ENCODE measurements at regions not wholly inside any gene's neighbourhood (a gene's known extent, or its start where the extent isn't known, plus 50 kb on each side); places are given as distances from the start of the nearest gene placed in this dataset.

DNA sequence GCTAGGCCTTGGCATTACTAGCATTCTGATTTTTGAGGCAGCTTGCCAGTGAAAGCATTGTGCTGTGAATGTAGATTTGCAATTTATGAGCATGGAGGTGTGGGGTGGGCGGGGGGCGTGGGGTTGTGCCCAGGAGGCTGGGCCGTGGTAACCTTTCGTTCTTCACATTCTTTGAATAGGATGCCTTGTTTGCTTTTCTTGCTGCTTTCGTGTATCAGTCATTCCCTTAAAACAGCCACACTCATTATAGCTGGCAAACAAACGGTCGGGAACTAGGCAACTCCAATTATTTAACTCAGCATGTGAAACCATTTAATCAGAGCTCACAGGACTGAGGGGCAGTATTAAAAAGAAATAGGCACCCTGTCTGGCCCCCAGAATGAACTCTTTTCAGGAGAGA lies 115.9 kb upstream of the PELI2 start:
- Histone ChIP-seq H3K9me3 (ENCODE audit: control insufficient read depth in 4 of 4, low read length in 3 of 4) (no peaks in the 10 kb centered on the region), H3K4me1 (ENCODE audit: control insufficient read depth in 4 of 4, insufficient read depth in 4 of 4, low read length in 3 of 4) (no peaks in the 10 kb centered on the region), H3K36me3 (ENCODE audit: control insufficient read depth in 4 of 4, insufficient read depth in 3 of 4, low read depth in 1 of 4, low read length in 3 of 4) (no peaks in the 10 kb centered on the region), H3K27me3 (ENCODE audit: control insufficient read depth in 4 of 4, insufficient read depth in 4 of 4, low read length in 3 of 4) (peaks cover 0 to 2% (median 0%) of the 10 kb centered on the region in 4 donors), H3K27ac (ENCODE audit: low read depth in 1 of 2, low read length in 2 of 2) (no peak overlapping the region), H3K4me3 (ENCODE audit: low read depth in 1 of 3, low read length in 3 of 3) (no peak overlapping the region), H3K9ac (ENCODE audit: low read depth in 1 of 2, low read length in 2 of 2) (no peak overlapping the region)
- TF ChIP-seq EGR1 (IDR thresholded peaks at IDR 0.05; ENCODE audit: low read depth in 2 of 2) = no peak
- no peak for TF ChIP-seq HNF4G (IDR thresholded peaks at IDR 0.05)
- no peak for TF ChIP-seq JUND (IDR thresholded peaks at IDR 0.05)
- TF ChIP-seq RAD21 (IDR thresholded peaks at IDR 0.05) = no peak
- TF ChIP-seq, protein P1, sequence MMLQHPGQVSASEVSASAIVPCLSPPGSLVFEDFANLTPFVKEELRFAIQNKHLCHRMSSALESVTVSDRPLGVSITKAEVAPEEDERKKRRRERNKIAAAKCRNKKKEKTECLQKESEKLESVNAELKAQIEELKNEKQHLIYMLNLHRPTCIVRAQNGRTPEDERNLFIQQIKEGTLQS (IDR thresholded peaks at IDR 0.05) = no peak
- no peak for TF ChIP-seq ZBTB33 (IDR thresholded peaks at IDR 0.05)
- TF ChIP-seq RXRA (IDR thresholded peaks at IDR 0.05) = no peak
- TF ChIP-seq, protein P2, sequence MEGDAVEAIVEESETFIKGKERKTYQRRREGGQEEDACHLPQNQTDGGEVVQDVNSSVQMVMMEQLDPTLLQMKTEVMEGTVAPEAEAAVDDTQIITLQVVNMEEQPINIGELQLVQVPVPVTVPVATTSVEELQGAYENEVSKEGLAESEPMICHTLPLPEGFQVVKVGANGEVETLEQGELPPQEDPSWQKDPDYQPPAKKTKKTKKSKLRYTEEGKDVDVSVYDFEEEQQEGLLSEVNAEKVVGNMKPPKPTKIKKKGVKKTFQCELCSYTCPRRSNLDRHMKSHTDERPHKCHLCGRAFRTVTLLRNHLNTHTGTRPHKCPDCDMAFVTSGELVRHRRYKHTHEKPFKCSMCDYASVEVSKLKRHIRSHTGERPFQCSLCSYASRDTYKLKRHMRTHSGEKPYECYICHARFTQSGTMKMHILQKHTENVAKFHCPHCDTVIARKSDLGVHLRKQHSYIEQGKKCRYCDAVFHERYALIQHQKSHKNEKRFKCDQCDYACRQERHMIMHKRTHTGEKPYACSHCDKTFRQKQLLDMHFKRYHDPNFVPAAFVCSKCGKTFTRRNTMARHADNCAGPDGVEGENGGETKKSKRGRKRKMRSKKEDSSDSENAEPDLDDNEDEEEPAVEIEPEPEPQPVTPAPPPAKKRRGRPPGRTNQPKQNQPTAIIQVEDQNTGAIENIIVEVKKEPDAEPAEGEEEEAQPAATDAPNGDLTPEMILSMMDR (IDR thresholded peaks at IDR 0.05; ENCODE audit: low read depth, low read length, missing input control) = no peak
- TF ChIP-seq FOXA1 (IDR thresholded peaks at IDR 0.05) = no peak
- no peak for TF ChIP-seq FOXA2 (IDR thresholded peaks at IDR 0.05)
- TF ChIP-seq GABPA (IDR thresholded peaks at IDR 0.05 in 1 of 2, conservative IDR thresholded peaks at IDR 0.05 in 1 of 2) = no peak
- no peak for TF ChIP-seq MAX (IDR thresholded peaks at IDR 0.05)
- no peak for TF ChIP-seq YY1 (IDR thresholded peaks at IDR 0.05)
- no peak for TF ChIP-seq NR2F2 (IDR thresholded peaks at IDR 0.05)
- TF ChIP-seq TAF1 (conservative IDR thresholded peaks at IDR 0.05) = no peak
- no peak for DNase-seq (ENCODE audit: low spot score)
- WGBS = 66% methylated on average over 7 of the region's 7 CpGs

DNA sequence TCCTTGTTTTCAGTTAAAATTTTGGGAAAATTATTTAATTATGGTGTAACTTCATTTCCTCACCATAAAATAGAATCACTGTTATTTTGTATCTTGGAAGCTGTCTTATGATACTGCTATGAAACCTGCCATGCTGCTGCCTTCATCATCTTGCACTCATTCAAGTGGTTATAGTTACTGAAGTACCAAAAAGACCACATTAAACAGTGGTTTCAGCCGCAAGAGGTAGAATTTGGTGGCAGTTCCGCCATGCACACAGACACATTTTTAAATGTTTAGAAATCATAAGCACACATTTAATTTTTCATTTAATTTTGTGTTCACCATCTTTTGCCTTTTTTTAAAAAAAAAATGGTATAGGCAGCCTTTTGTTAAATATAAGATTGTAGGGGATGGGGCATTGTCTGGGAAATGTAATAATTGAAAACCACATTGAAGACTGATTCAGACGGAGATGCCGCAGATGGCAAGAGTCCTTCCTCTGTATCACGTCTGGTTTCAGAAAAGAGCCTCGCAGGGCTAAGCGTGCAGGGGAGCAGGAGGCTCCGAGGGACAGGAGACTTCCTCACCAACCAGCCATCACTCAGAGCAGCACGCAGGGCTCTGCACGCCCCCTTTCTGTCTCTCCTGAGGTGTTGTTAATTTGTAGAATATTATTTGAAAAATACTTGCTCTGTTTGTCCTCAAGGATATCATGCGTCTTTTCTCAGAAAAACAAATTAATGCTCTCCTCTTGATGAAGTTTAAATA lies 115.2 kb upstream of the PELI2 start:
- H3K9me3 ChIP-seq (ENCODE audit: control insufficient read depth in 4 of 4, low read length in 3 of 4) = no peaks in the 10 kb centered on the region
- TF ChIP-seq SP1 (IDR thresholded peaks at IDR 0.05) = no peak
- no peak for TF ChIP-seq JUND (IDR thresholded peaks at IDR 0.05)
- no peak for TF ChIP-seq MAX (IDR thresholded peaks at IDR 0.05)
- TF ChIP-seq NR2F2 (IDR thresholded peaks at IDR 0.05) = no peak
- H3K4me3 ChIP-seq (ENCODE audit: low read depth in 1 of 3, low read length in 3 of 3) = no peak overlapping the region
- H3K9ac ChIP-seq (ENCODE audit: low read depth in 1 of 2, low read length in 2 of 2) = no peak overlapping the region
- no peaks in the 10 kb centered on the region for H3K36me3 ChIP-seq (ENCODE audit: control insufficient read depth in 4 of 4, insufficient read depth in 3 of 4, low read depth in 1 of 4, low read length in 3 of 4)
- no peak for DNase-seq (ENCODE audit: low spot score)
- no peaks in the 10 kb centered on the region for H3K4me1 ChIP-seq (ENCODE audit: control insufficient read depth in 4 of 4, insufficient read depth in 4 of 4, low read length in 3 of 4)
- no peak overlapping the region for H3K27ac ChIP-seq (ENCODE audit: low read depth in 1 of 2, low read length in 2 of 2)
- peaks cover 0 to 2% (median 0%) of the 10 kb centered on the region in 4 donors for H3K27me3 ChIP-seq (ENCODE audit: control insufficient read depth in 4 of 4, insufficient read depth in 4 of 4, low read length in 3 of 4)
- WGBS = 75% methylated on average over 11 of the region's 11 CpGs

Measured in liver (tissue), 8 donors.